ENCODE measurements at regions not wholly inside any gene's neighbourhood (a gene's known extent, or its start where the extent isn't known, plus 50 kb on each side); places are given as distances from the start of the nearest gene placed in this dataset.

DNA sequence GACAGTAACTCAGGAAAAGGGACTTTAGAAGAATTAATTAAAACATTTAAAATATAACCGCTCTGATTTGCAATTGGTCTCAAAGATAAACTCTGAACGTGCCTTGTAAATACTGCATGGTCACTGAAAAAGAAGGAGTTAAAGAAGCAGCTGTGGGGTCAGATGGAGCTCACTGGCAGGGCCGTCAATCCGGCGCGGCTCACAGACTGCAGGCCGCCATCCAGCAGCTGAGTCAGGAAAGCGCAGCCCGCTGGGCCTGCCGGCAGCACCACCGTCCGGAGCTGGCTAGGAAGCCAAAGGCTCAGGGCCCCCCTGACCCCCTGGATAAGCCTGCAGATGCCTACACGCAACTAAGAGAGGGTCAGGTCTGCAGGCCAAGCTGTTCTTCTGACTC is 54.2 kb upstream of the FRMD1 start (continued):
- TF ChIP-seq PHF20 (IDR thresholded peaks at IDR 0.05; ENCODE audit: partially characterized antibody) (no peak), BRF1 (IDR thresholded peaks at IDR 0.05; ENCODE audit: borderline replicate concordance, extremely low read depth, insufficient read length) (no peak)
- TF ChIP-seq, protein P1, sequence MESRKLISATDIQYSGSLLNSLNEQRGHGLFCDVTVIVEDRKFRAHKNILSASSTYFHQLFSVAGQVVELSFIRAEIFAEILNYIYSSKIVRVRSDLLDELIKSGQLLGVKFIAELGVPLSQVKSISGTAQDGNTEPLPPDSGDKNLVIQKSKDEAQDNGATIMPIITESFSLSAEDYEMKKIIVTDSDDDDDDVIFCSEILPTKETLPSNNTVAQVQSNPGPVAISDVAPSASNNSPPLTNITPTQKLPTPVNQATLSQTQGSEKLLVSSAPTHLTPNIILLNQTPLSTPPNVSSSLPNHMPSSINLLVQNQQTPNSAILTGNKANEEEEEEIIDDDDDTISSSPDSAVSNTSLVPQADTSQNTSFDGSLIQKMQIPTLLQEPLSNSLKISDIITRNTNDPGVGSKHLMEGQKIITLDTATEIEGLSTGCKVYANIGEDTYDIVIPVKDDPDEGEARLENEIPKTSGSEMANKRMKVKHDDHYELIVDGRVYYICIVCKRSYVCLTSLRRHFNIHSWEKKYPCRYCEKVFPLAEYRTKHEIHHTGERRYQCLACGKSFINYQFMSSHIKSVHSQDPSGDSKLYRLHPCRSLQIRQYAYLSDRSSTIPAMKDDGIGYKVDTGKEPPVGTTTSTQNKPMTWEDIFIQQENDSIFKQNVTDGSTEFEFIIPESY (CRISPR knock-in tag; IDR thresholded peaks at IDR 0.05): no peak

DNA sequence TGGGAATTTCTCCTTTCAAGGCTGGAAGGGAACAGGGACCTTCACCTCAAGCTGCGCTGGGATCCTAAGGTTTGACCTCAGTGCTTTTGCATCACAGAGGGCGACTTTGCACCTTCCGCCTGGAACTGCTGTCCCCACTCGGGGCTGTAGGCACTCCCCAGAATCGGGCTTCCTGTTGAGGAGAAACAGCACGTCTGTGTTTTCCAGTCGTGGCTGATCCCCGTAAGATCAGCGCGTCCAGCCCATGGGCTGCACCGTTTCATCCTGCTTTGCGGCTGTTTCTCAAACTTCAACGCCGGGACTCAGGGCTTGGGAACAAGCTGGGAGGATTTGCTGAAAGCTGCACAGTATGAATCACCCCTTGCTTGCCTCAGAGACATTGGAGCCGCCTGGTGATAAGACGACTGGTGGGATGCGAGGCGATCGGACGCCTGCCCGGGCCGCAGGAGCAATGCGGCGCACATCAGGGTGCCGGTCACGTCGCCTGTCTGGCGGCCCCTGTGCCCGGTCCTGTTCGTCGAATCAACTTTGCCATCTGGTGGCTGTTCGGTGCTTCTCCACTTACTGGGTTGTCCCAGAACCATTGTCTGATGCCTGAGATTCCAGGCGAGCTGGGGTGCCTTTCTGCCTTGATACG is 53.6 kb upstream of the FRMD1 start:
- Histone ChIP-seq H3K4me2 (ENCODE audit: insufficient read depth, low read length) (no peak overlapping the region), H3K9me1 (ENCODE audit: control insufficient read depth, insufficient read depth, low read length) (peaks cover 3% of the 10 kb centered on the region), H3K4me3 (no peak overlapping the region), H3K27ac (ENCODE audit: extremely low read depth, low read depth, low read length) (no peak overlapping the region), H2AFZ (ENCODE audit: low read depth, low read length) (no peak overlapping the region), H3K36me3 (ENCODE audit: control insufficient read depth, insufficient read depth, low read length) (no peaks in the 10 kb centered on the region), H4K20me1 (replicated peaks; ENCODE audit: control insufficient read depth, insufficient read depth, low read length) (peaks cover 26% of the 10 kb centered on the region), H3K27me3 (ENCODE audit: control insufficient read depth in 2 of 2, insufficient read depth in 2 of 2, low read length in 2 of 2) (peaks cover 64 to 82% of the 10 kb centered on the region in 2 experiments), H3K9ac (ENCODE audit: insufficient read depth in 1 of 2, low read depth in 2 of 2, low read length in 2 of 2) (no peak overlapping the region), H3K4me1 (replicated peaks in 1 of 2; ENCODE audit: control insufficient read depth in 2 of 2, insufficient read depth in 2 of 2, low read length in 2 of 2) (peaks cover 0 to 8% of the 10 kb centered on the region in 2 experiments; a peak in 1 of 5 replicates), H3K9me3 (replicated peaks; ENCODE audit: control insufficient read depth, insufficient read depth, low read depth, low read length) (no peaks in the 10 kb centered on the region), H3K79me2 (ENCODE audit: control insufficient read depth, insufficient read depth, low read length) (no peaks in the 10 kb centered on the region)
- ChIA-PET CTCF (ENCODE audit: low intra/inter-chr PET ratio) (no interaction called here), POLR2A (interaction anchor here (0.7 kb wide), 1 partner anchor 229 kb away, joined by 3 read pairs; no protein-coding TSS in a partner anchor)
- FAIRE-seq (peak; percentile 29), ATAC-seq (peak; percentile 65), DNase-seq (ENCODE audit: extremely low read depth in 1 of 4, low spot score in 3 of 4) (peak; percentile 32 to 48 (median 40))
- in situ Hi-C loops (cut with MboI) (no loop called here), intact Hi-C loops (cut with micrococcal nuclease) (no loop called here)
- WGBS (ENCODE audit: insufficient coverage, low coverage, missing lambda C conversion rate): 5% methylated on average over 34 of the region's 34 CpGs
- BruUV-seq (replicated peaks): no TSS peak
- TF ChIP-seq, protein P2, sequence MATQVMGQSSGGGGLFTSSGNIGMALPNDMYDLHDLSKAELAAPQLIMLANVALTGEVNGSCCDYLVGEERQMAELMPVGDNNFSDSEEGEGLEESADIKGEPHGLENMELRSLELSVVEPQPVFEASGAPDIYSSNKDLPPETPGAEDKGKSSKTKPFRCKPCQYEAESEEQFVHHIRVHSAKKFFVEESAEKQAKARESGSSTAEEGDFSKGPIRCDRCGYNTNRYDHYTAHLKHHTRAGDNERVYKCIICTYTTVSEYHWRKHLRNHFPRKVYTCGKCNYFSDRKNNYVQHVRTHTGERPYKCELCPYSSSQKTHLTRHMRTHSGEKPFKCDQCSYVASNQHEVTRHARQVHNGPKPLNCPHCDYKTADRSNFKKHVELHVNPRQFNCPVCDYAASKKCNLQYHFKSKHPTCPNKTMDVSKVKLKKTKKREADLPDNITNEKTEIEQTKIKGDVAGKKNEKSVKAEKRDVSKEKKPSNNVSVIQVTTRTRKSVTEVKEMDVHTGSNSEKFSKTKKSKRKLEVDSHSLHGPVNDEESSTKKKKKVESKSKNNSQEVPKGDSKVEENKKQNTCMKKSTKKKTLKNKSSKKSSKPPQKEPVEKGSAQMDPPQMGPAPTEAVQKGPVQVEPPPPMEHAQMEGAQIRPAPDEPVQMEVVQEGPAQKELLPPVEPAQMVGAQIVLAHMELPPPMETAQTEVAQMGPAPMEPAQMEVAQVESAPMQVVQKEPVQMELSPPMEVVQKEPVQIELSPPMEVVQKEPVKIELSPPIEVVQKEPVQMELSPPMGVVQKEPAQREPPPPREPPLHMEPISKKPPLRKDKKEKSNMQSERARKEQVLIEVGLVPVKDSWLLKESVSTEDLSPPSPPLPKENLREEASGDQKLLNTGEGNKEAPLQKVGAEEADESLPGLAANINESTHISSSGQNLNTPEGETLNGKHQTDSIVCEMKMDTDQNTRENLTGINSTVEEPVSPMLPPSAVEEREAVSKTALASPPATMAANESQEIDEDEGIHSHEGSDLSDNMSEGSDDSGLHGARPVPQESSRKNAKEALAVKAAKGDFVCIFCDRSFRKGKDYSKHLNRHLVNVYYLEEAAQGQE (IDR thresholded peaks at IDR 0.05; ENCODE audit: borderline replicate concordance): peak; percentile 38; the same call in 1 of the 2 replicates
- TF ChIP-seq, protein P2 (CRISPR knock-in tag; IDR thresholded peaks at IDR 0.05; ENCODE audit: low read depth): 0 out of 2 replicates have a peak, but pooled peaks have one; percentile 32
- TF ChIP-seq, protein P3, sequence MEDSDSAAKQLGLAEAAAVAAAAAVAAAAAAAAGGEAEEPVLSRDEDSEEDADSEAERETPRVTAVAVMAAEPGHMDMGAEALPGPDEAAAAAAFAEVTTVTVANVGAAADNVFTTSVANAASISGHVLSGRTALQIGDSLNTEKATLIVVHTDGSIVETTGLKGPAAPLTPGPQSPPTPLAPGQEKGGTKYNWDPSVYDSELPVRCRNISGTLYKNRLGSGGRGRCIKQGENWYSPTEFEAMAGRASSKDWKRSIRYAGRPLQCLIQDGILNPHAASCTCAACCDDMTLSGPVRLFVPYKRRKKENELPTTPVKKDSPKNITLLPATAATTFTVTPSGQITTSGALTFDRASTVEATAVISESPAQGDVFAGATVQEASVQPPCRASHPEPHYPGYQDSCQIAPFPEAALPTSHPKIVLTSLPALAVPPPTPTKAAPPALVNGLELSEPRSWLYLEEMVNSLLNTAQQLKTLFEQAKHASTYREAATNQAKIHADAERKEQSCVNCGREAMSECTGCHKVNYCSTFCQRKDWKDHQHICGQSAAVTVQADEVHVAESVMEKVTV (CRISPR knock-in tag; IDR thresholded peaks at IDR 0.05): peak; percentile 50
- TF ChIP-seq STAG1 (CRISPR knock-in tag; IDR thresholded peaks at IDR 0.05; ENCODE audit: borderline replicate concordance): peak; percentile 33; the same call in 1 of the 2 replicates
- peak; percentile 58 to 64 for TF ChIP-seq RAD21 (CRISPR knock-in tag; conservative IDR thresholded peaks at IDR 0.05 in 1 of 2, IDR thresholded peaks at IDR 0.05 in 1 of 2)
